Spleen (tissue), 7 donors: ENCODE measurements at regions not wholly inside any gene's neighbourhood (a gene's known extent, or its start where the extent isn't known, plus 50 kb on each side); places are given as distances from the start of the nearest gene placed in this dataset.

Experiments
- CTCF ChIP-seq, 11 experiments: fragments of 200-600 bp in 7 of 11; fragments of 450-650 bp in 4 of 11; sonication (generic) in 4 of 11; IDR thresholded peaks in 8 of 11; conservative IDR thresholded peaks in 3 of 11; 1 replicate in 7 of 11; 2 replicates in 4 of 11; pipeline versions ENCODE4 v1.4.0 to v1.8.0; 2016 to 2021; ENCODE audit warnings: antibody characterized with exemption in 11 of 11, inconsistent platforms in 4 of 11, mild to moderate bottlenecking in 1 of 11
- POLR2A ChIP-seq, 3 donors: fragments of 450-650 bp; IDR thresholded peaks; one replicate each; pipeline ENCODE4 v1.5.1; 2017; ENCODE audit warnings: antibody characterized with exemption in 3 of 3, mild to moderate bottlenecking in 1 of 3
- POLR2AphosphoS5 ChIP-seq, 3 donors: sonication (generic); formaldehyde crosslinking; IDR thresholded peaks; one replicate each; pipeline ENCODE4 v1.5.1; 2017; ENCODE audit warnings: antibody characterized with exemption in 3 of 3
- donor health status: DM: no; HTN: no; CAD: no; lungs with moderate emphysema.
- donor health status: DM: no; HTN: no; CAD: no.
- donor health status: DM: no; HTN: no; CAD: no.

DNA sequence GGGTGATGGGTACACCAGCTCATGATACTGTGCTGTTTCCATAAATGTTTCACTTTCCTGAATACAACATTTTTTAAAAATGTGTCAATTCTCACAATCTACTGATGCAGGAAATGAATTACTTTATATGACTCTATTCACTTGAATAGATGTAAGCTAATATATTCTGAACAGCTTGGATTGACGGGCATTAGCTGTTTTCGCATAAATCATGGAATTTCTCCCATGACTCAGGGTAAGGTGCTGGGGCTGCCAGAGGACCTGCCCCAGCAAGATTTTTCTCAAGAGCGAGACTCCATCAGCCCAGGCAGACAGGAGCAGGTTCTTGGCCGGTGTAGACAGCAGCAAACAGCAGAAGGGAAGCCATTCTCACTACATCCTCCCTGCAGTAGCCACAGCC, 107.1 kb downstream of the PFKFB3 start:
- TF ChIP-seq CTCF (IDR thresholded peaks at IDR 0.05 in 8 of 11, conservative IDR thresholded peaks at IDR 0.05 in 3 of 11) (no peak), POLR2AphosphoS5 (IDR thresholded peaks at IDR 0.05) (no peak), POLR2A (IDR thresholded peaks at IDR 0.05) (no peak)
